ENCODE measurements at regions not wholly inside any gene's neighbourhood (a gene's known extent, or its start where the extent isn't known, plus 50 kb on each side); places are given as distances from the start of the nearest gene placed in this dataset.

- DNase-seq, result no peak
- Histone ChIP-seq H2AFZ (no peak overlapping the region), H3K4me2 (ENCODE audit: unreplicated experiment) (no peak overlapping the region), H4K20me1 (ENCODE audit: insufficient read depth) (no peaks in the 10 kb centered on the region), H3K9me3 (ENCODE audit: low read depth) (no peaks in the 10 kb centered on the region), H3K27ac (no peak overlapping the region), H3K36me3 (ENCODE audit: low read depth) (no peaks in the 10 kb centered on the region), H3K27me3 (replicated peaks; ENCODE audit: insufficient read depth) (no peaks in the 10 kb centered on the region), H3K9me2 (ENCODE audit: insufficient read depth) (no peaks in the 10 kb centered on the region), H3F3A (ENCODE audit: insufficient read depth) (peaks cover 16% of the 10 kb centered on the region), H3K4me3 (no peak overlapping the region), H3K4me1 (ENCODE audit: insufficient read depth) (peaks cover 28% of the 10 kb centered on the region), H3K9ac (no peak overlapping the region), H3K79me2 (ENCODE audit: insufficient read depth) (no peaks in the 10 kb centered on the region)
- in situ Hi-C loops (cut with MboI), result no loop called here
- no peak for TF ChIP-seq EZH2phosphoT487 (IDR thresholded peaks at IDR 0.05; ENCODE audit: insufficient read depth, low read depth)
- no peak for TF ChIP-seq EZH2 (IDR thresholded peaks at IDR 0.05; ENCODE audit: insufficient read depth, poor library complexity, severe bottlenecking)
- WGBS, 2 experiments (ENCODE audit: low coverage in 1 of 2, low lambda C conversion rate in 2 of 2, missing lambda C conversion rate in 2 of 2), result 96 to 99% methylated on average over 3 of the region's 3 CpGs
These were observed 914.8 kb downstream of the TUSC7 start for GRCh38 chr3:117624424-117624823.

- in situ Hi-C loops (cut with MboI), result no loop called here
- Histone ChIP-seq H2AFZ (no peak overlapping the region), H3K9me3 (ENCODE audit: low read depth) (no peaks in the 10 kb centered on the region), H3F3A (ENCODE audit: insufficient read depth) (peaks cover 16% of the 10 kb centered on the region), H3K4me1 (ENCODE audit: insufficient read depth) (peaks cover 30% of the 10 kb centered on the region), H3K4me2 (ENCODE audit: unreplicated experiment) (no peak overlapping the region), H4K20me1 (ENCODE audit: insufficient read depth) (no peaks in the 10 kb centered on the region), H3K27ac (no peak overlapping the region), H3K79me2 (ENCODE audit: insufficient read depth) (no peaks in the 10 kb centered on the region), H3K9ac (no peak overlapping the region), H3K27me3 (replicated peaks; ENCODE audit: insufficient read depth) (no peaks in the 10 kb centered on the region), H3K4me3 (no peak overlapping the region), H3K36me3 (ENCODE audit: low read depth) (no peaks in the 10 kb centered on the region), H3K9me2 (ENCODE audit: insufficient read depth) (no peaks in the 10 kb centered on the region)
- no peak for TF ChIP-seq EZH2 (IDR thresholded peaks at IDR 0.05; ENCODE audit: insufficient read depth, poor library complexity, severe bottlenecking)
- TF ChIP-seq EZH2phosphoT487 (IDR thresholded peaks at IDR 0.05; ENCODE audit: insufficient read depth, low read depth), result no peak
- no peak for DNase-seq
These were observed 915.6 kb downstream of the TUSC7 start for GRCh38 chr3:117625174-117625573.

- no peaks in the 10 kb centered on the region for H3K79me2 ChIP-seq (ENCODE audit: insufficient read depth)
- no peaks in the 10 kb centered on the region for H3K9me2 ChIP-seq (ENCODE audit: insufficient read depth)
- H3K27me3 ChIP-seq (replicated peaks; ENCODE audit: insufficient read depth), result no peaks in the 10 kb centered on the region
- H3K9me3 ChIP-seq (ENCODE audit: low read depth), result no peaks in the 10 kb centered on the region
- TF ChIP-seq EZH2phosphoT487 (IDR thresholded peaks at IDR 0.05; ENCODE audit: insufficient read depth, low read depth), result no peak
- no peak for TF ChIP-seq EZH2 (IDR thresholded peaks at IDR 0.05; ENCODE audit: insufficient read depth, poor library complexity, severe bottlenecking)
- no peak overlapping the region for H2AFZ ChIP-seq
- in situ Hi-C loops (cut with MboI), result no loop called here
- H3K4me2 ChIP-seq (ENCODE audit: unreplicated experiment), result no peak overlapping the region
- 86 to 94% methylated on average over 2 of the region's 2 CpGs for WGBS, 2 experiments (ENCODE audit: low coverage in 1 of 2, low lambda C conversion rate in 2 of 2, missing lambda C conversion rate in 2 of 2)
- H4K20me1 ChIP-seq (ENCODE audit: insufficient read depth), result no peaks in the 10 kb centered on the region
- H3K4me3 ChIP-seq, result no peak overlapping the region
- H3K27ac ChIP-seq, result no peak overlapping the region
- peaks cover 16% of the 10 kb centered on the region for H3F3A ChIP-seq (ENCODE audit: insufficient read depth)
- H3K4me1 ChIP-seq (ENCODE audit: insufficient read depth), result peaks cover 28% of the 10 kb centered on the region
- H3K36me3 ChIP-seq (ENCODE audit: low read depth), result no peaks in the 10 kb centered on the region
- no peak for DNase-seq
- H3K9ac ChIP-seq, result no peak overlapping the region
These were observed 917.0 kb downstream of the TUSC7 start for GRCh38 chr3:117626577-117626976.

- no peaks in the 10 kb centered on the region for H4K20me1 ChIP-seq (ENCODE audit: insufficient read depth)
- no peaks in the 10 kb centered on the region for H3K79me2 ChIP-seq (ENCODE audit: insufficient read depth)
- H3K27me3 ChIP-seq (replicated peaks; ENCODE audit: insufficient read depth), result no peaks in the 10 kb centered on the region
- H3K27ac ChIP-seq, result no peak overlapping the region
- WGBS, 2 experiments (ENCODE audit: low coverage in 1 of 2, low lambda C conversion rate in 2 of 2, missing lambda C conversion rate in 2 of 2), result 7 to 16% methylated on average over 2 of the region's 2 CpGs
- DNase-seq, result peak; percentile 59
- in situ Hi-C loops (cut with MboI), result no loop called here
- H3K4me1 ChIP-seq (ENCODE audit: insufficient read depth), result peaks cover 11% of the 10 kb centered on the region
- H3K9ac ChIP-seq, result no peak overlapping the region
- no peaks in the 10 kb centered on the region for H3K9me3 ChIP-seq (ENCODE audit: low read depth)
- H3K36me3 ChIP-seq (ENCODE audit: low read depth), result no peaks in the 10 kb centered on the region
- no peak overlapping the region for H3K4me2 ChIP-seq (ENCODE audit: unreplicated experiment)
- H3F3A ChIP-seq (ENCODE audit: insufficient read depth), result no peaks in the 10 kb centered on the region
- no peak overlapping the region for H2AFZ ChIP-seq
- no peak overlapping the region for H3K4me3 ChIP-seq
- no peaks in the 10 kb centered on the region for H3K9me2 ChIP-seq (ENCODE audit: insufficient read depth)
- TF ChIP-seq EZH2 (IDR thresholded peaks at IDR 0.05; ENCODE audit: insufficient read depth, poor library complexity, severe bottlenecking) (no peak), EZH2phosphoT487 (IDR thresholded peaks at IDR 0.05; ENCODE audit: insufficient read depth, low read depth) (no peak)
These were observed 919.3 kb downstream of the TUSC7 start for GRCh38 chr3:117628823-117629291.

- 40 to 41% methylated on average over 9 of the region's 9 CpGs for WGBS, 2 experiments (ENCODE audit: low coverage in 1 of 2, low lambda C conversion rate in 2 of 2, missing lambda C conversion rate in 2 of 2)
- in situ Hi-C loops (cut with MboI), result no loop called here
- no peaks in the 10 kb centered on the region for H3K27me3 ChIP-seq (replicated peaks; ENCODE audit: insufficient read depth)
- H3K4me3 ChIP-seq, result no peak overlapping the region
- peaks cover 11% of the 10 kb centered on the region for H3K4me1 ChIP-seq (ENCODE audit: insufficient read depth)
- H3K9me2 ChIP-seq (ENCODE audit: insufficient read depth), result no peaks in the 10 kb centered on the region
- no peak overlapping the region for H2AFZ ChIP-seq
- no peak for DNase-seq
- no peak overlapping the region for H3K9ac ChIP-seq
- TF ChIP-seq EZH2phosphoT487 (IDR thresholded peaks at IDR 0.05; ENCODE audit: insufficient read depth, low read depth) (no peak), EZH2 (IDR thresholded peaks at IDR 0.05; ENCODE audit: insufficient read depth, poor library complexity, severe bottlenecking) (no peak)
- H3K27ac ChIP-seq, result no peak overlapping the region
- no peaks in the 10 kb centered on the region for H3F3A ChIP-seq (ENCODE audit: insufficient read depth)
- no peaks in the 10 kb centered on the region for H4K20me1 ChIP-seq (ENCODE audit: insufficient read depth)
- no peaks in the 10 kb centered on the region for H3K9me3 ChIP-seq (ENCODE audit: low read depth)
- H3K79me2 ChIP-seq (ENCODE audit: insufficient read depth), result no peaks in the 10 kb centered on the region
- no peaks in the 10 kb centered on the region for H3K36me3 ChIP-seq (ENCODE audit: low read depth)
- no peak overlapping the region for H3K4me2 ChIP-seq (ENCODE audit: unreplicated experiment)
These were observed 919.9 kb downstream of the TUSC7 start for GRCh38 chr3:117629505-117629904.

All from GM23248 (cell line).